K562 (cell line): ENCODE measurements at regions not wholly inside any gene's neighbourhood (a gene's known extent, or its start where the extent isn't known, plus 50 kb on each side); places are given as distances from the start of the nearest gene placed in this dataset.

Source experiments
- ATAC-seq: fragments of 200-7000 bp; cut with Tn5 transposase; 3 replicates; pipeline ENCODE4 v1.9.1; 2020; ENCODE audit warnings: moderate library complexity
- BruUV-seq: library from RNA; stranded (reverse); fragments of 400-500 nt; replicated peaks from 2 replicates; lab custom pipeline; 2021; lab: Mats Ljungman, UMichigan
- CTCF ChIA-PET: fragments of 300-600 bp; formaldehyde crosslinking; extraction: SDS; loops from one replicate; lab custom pipeline; 2021; ENCODE audit warnings: low intra/inter-chr PET ratio; lab: Yijun Ruan, JAX
- POLR2A ChIA-PET: fragments of 300-600, 350-650 bp; sonication (Branson Sonifier 250); formaldehyde crosslinking; extraction: SDS; loops from one replicate; lab custom pipeline; 2021; ENCODE audit warnings: antibody characterized with exemption, inconsistent platforms; lab: Yijun Ruan, JAX
- DNase-seq, 4 experiments: peaks; one replicate each; pipeline versions ENCODE4 v3.0.0 to v3.0.0-alpha.2; 2011 to 2018; ENCODE audit warnings: low spot score in 3 of 4, mixed read lengths in 3 of 4; ENCODE audit errors: extremely low read depth in 1 of 4
- FAIRE-seq: peaks from 2 replicates; lab custom pipeline; 2011; peaks lifted over from hg19 to GRCh38; lab: Jason Lieb, UNC
- H2AFZ ChIP-seq: 2 replicates; pipeline ENCODE4 v1.6.0; 2011; ENCODE audit warnings: low read depth, low read length, control low read depth, inconsistent platforms
- H3K27ac ChIP-seq: fragments of 200-600 bp; 3 replicates; pipeline ENCODE4 v1.8.0; 2011; ENCODE audit warnings: low read depth, mild to moderate bottlenecking, control low read depth, inconsistent platforms, low read length, moderate library complexity, mixed read lengths; ENCODE audit errors: extremely low read depth
- H3K27me3 ChIP-seq, 2 experiments: fragments of 300-600 bp in 1 of 2; 2 replicates in 1 of 2; 3 replicates in 1 of 2; pipeline versions ENCODE4 v1.6.0 to v1.8.0; 2011; ENCODE audit warnings: inconsistent platforms in 2 of 2, low read length in 2 of 2, mild to moderate bottlenecking in 1 of 2, mixed read lengths in 1 of 2, moderate library complexity in 1 of 2; ENCODE audit not compliant: control insufficient read depth in 2 of 2, insufficient read depth in 2 of 2
- H3K36me3 ChIP-seq: fragments of 300-600 bp; 3 replicates; pipeline ENCODE4 v1.8.0; 2011; ENCODE audit warnings: mild to moderate bottlenecking, low read length, inconsistent platforms; ENCODE audit not compliant: control insufficient read depth, insufficient read depth
- H3K4me1 ChIP-seq, 2 experiments: fragments of 200-600 bp in 1 of 2; replicated peaks in 1 of 2; 2 replicates in 1 of 2; 3 replicates in 1 of 2; pipeline versions ENCODE4 v1.5.1 to v1.8.0; 2011; ENCODE audit warnings: inconsistent platforms in 2 of 2, low read length in 2 of 2, mild to moderate bottlenecking in 1 of 2, mixed read lengths in 1 of 2, moderate library complexity in 1 of 2; ENCODE audit not compliant: control insufficient read depth in 2 of 2, insufficient read depth in 2 of 2
- H3K4me2 ChIP-seq: 2 replicates; pipeline ENCODE4 v1.6.1; 2011; ENCODE audit warnings: low read length, control low read depth, inconsistent platforms, mixed read lengths; ENCODE audit not compliant: insufficient read depth
- H3K4me3 ChIP-seq: fragments of 200-600 bp; sonication (generic), shearing (Covaris generic); 2 replicates; pipeline ENCODE4 v1.5.1; 2016; ENCODE audit warnings: control low read depth, inconsistent platforms
- H3K79me2 ChIP-seq: fragments of 200-600 bp; 3 replicates; pipeline ENCODE4 v1.8.0; 2011; ENCODE audit warnings: low read length, inconsistent platforms; ENCODE audit not compliant: control insufficient read depth, insufficient read depth
- H3K9ac ChIP-seq, 2 experiments: 2 replicates each; pipeline versions ENCODE4 v1.6.0 to v1.6.1; 2011; ENCODE audit warnings: low read depth in 2 of 2, low read length in 2 of 2, control low read depth in 1 of 2, inconsistent platforms in 1 of 2, mild to moderate bottlenecking in 1 of 2, mixed read lengths in 1 of 2; ENCODE audit not compliant: insufficient read depth in 1 of 2
- H3K9me1 ChIP-seq: one replicate; pipeline ENCODE4 v1.6.0; 2011; ENCODE audit warnings: inconsistent platforms, mild to moderate bottlenecking, low read length, moderate library complexity; ENCODE audit not compliant: control insufficient read depth, insufficient read depth
- H3K9me3 ChIP-seq: replicated peaks from 2 replicates; pipeline ENCODE4 v1.5.1; 2011; ENCODE audit warnings: low read depth, low read length, inconsistent platforms; ENCODE audit not compliant: control insufficient read depth, insufficient read depth
- H4K20me1 ChIP-seq: replicated peaks from 2 replicates; pipeline ENCODE4 v1.6.1; 2011; ENCODE audit warnings: low read length, inconsistent platforms, mixed read lengths; ENCODE audit not compliant: control insufficient read depth, insufficient read depth
- E2F1 ChIP-seq: sonication (generic); formaldehyde crosslinking; IDR thresholded peaks from 2 replicates; pipeline ENCODE4 v1.8.1; 2023; ENCODE audit warnings: mild to moderate bottlenecking, missing genetic modification reagents, moderate library complexity
- HMG20A ChIP-seq: fragments of 450-650 bp; formaldehyde crosslinking; conservative IDR thresholded peaks from 2 replicates; pipeline ENCODE4 v1.4.0; 2020; ENCODE audit warnings: mild to moderate bottlenecking, mixed read lengths
- MIER1 ChIP-seq: fragments of 450-650 bp; IDR thresholded peaks from 2 replicates; pipeline ENCODE4 v1.6.1; 2016; ENCODE audit warnings: antibody characterized with exemption, mild to moderate bottlenecking, low read depth
- RBM25 ChIP-seq: fragments of 200-400 bp; formaldehyde crosslinking; IDR thresholded peaks from 2 replicates; pipeline ENCODE4 v1.6.1; 2018; ENCODE audit warnings: low read length, low read depth, moderate library complexity; ENCODE audit not compliant: severe bottlenecking
- ZNF407 ChIP-seq: fragments of 450-650 bp; IDR thresholded peaks from 2 replicates; pipeline ENCODE4 v1.6.1; 2016; ENCODE audit warnings: low read depth
- ZNF830 ChIP-seq: fragments of 250-450 bp; sonication (Bioruptor Pico); IDR thresholded peaks from 2 replicates; pipeline ENCODE4 v1.5.0; 2021; ENCODE audit warnings: mild to moderate bottlenecking
- WGBS: fragments of 100-300 bp; shearing (Covaris generic); methylation state at CpG from one replicate; pipeline ENCODE4 v1.1.6; 2016; ENCODE audit warnings: low coverage, mixed read lengths; ENCODE audit not compliant: insufficient coverage; ENCODE audit errors: missing lambda C conversion rate; 5-methylcytosine and 5-hydroxymethylcytosine counted together
- in situ Hi-C: fragments of 300-500 bp; cut with MboI; formaldehyde crosslinking; loops from 4 replicates; pipeline ENCODE4 v1.15.0; 2018; ENCODE audit warnings: inconsistent platforms, mixed read lengths
- intact Hi-C: fragments of 100-400 bp; cut with micrococcal nuclease; formaldehyde crosslinking; loops from 2 replicates; pipeline ENCODE4 v1.14.2; 2022

GRCh38 chr2:19732255-19732654, 169.5 kb downstream of the TTC32 start:
- CTCF ChIA-PET: no interaction called here

GRCh38 chr2:19731515-19731914, 170.3 kb downstream of the TTC32 start:
- Histone ChIP-seq H2AFZ (no peak overlapping the region), H3K9ac (no peak overlapping the region), H3K4me1 (no peaks in the 10 kb centered on the region), H3K4me2 (no peak overlapping the region), H3K79me2 (no peaks in the 10 kb centered on the region), H3K27ac (no peak overlapping the region), H3K27me3 (peaks cover 0 to 44% of the 10 kb centered on the region in 2 experiments; a peak in 4 of 5 replicates), H3K36me3 (no peaks in the 10 kb centered on the region), H3K9me3 (no peaks in the 10 kb centered on the region), H3K9me1 (no peaks in the 10 kb centered on the region), H4K20me1 (no peaks in the 10 kb centered on the region), H3K4me3 (no peak overlapping the region)
- in situ Hi-C loops: no loop called here
- no TSS peak for BruUV-seq
- 0% methylated on average over 2 of the region's 2 CpGs for WGBS
- ChIA-PET CTCF (no interaction called here), POLR2A (interaction anchor here (0.6 kb wide), 1 partner anchor 169 kb away, joined by 5 read pairs; no protein-coding TSS in a partner anchor)
- intact Hi-C loops: no loop called here
- ATAC-seq (no peak), FAIRE-seq (no peak), DNase-seq (no peak)
- TF ChIP-seq ZNF830 (CRISPR knock-in tag): no peak
- no peak for TF ChIP-seq ZNF407
- TF ChIP-seq E2F1 (CRISPR knock-in tag): no peak
- TF ChIP-seq MIER1: no peak

More at GRCh38 chr2:19732255-19732654, 169.5 kb downstream of the TTC32 start:
- no peaks in the 10 kb centered on the region for H3K9me3 ChIP-seq
- intact Hi-C loops (no loop called here), in situ Hi-C loops (no loop called here)
- H3K4me3 ChIP-seq: no peak overlapping the region
- no peaks in the 10 kb centered on the region for H3K4me1 ChIP-seq
- H3K27me3 ChIP-seq: peaks cover 0 to 42% of the 10 kb centered on the region in 2 experiments; a peak in 4 of 5 replicates
- TF ChIP-seq RBM25 (peak; percentile 72), HMG20A (no peak)
- no peaks in the 10 kb centered on the region for H3K9me1 ChIP-seq
- no peaks in the 10 kb centered on the region for H3K79me2 ChIP-seq
- H2AFZ ChIP-seq: no peak overlapping the region
- DNase-seq (no peak), ATAC-seq (no peak), FAIRE-seq (no peak)
- H3K27ac ChIP-seq: no peak overlapping the region
- H3K9ac ChIP-seq: no peak overlapping the region
- no peak overlapping the region for H3K4me2 ChIP-seq
- POLR2A ChIA-PET: no interaction called here
- BruUV-seq: no TSS peak
- no peaks in the 10 kb centered on the region for H3K36me3 ChIP-seq
- 6% methylated on average over 2 of the region's 2 CpGs for WGBS
- no peaks in the 10 kb centered on the region for H4K20me1 ChIP-seq
